NCI-H2081 (cell line): ENCODE measurements at regions not wholly inside any gene's neighbourhood (a gene's known extent, or its start where the extent isn't known, plus 50 kb on each side); places are given as distances from the start of the nearest gene placed in this dataset.
A peak's percentile ranks its signal among the peaks of the same experiment; 100 is the strongest.

Source experiments
- DNase-seq, 2 experiments: peaks; one replicate each; lab custom pipeline; 2025; lab: John Stamatoyannopoulos, UW

GRCh38 chr10:77710759-77711682, 73.4 kb upstream of the KCNMA1 start:
- DNase-seq: peak; percentile 25 to 46

GRCh38 chr10:77710081-77710551, 72.5 kb upstream of the KCNMA1 start:
- no peak for DNase-seq

- no peak for DNase-seq
Measured at GRCh38 chr10:77707570-77707969, 70.0 kb upstream of the KCNMA1 start.

GRCh38 chr10:77702166-77702565, 64.6 kb upstream of the KCNMA1 start:
- no peak for DNase-seq

GRCh38 chr10:77700086-77700485, 62.5 kb upstream of the KCNMA1 start:
- no peak for DNase-seq

- DNase-seq: no peak
Measured at GRCh38 chr10:77699080-77699645, 61.6 kb upstream of the KCNMA1 start.

GRCh38 chr10:77698267-77698931, 60.8 kb upstream of the KCNMA1 start:
- no peak for DNase-seq

GRCh38 chr10:77696584-77696983, 59.0 kb upstream of the KCNMA1 start:
- DNase-seq: no peak

GRCh38 chr10:77695186-77695585, 57.6 kb upstream of the KCNMA1 start:
- no peak for DNase-seq

GRCh38 chr10:77692782-77693181, 55.2 kb upstream of the KCNMA1 start:
- DNase-seq: no peak

GRCh38 chr10:77689339-77689738, 51.7 kb upstream of the KCNMA1 start:
- DNase-seq: no peak

- DNase-seq: no peak
Measured at GRCh38 chr10:77687621-77688020, 50.0 kb upstream of the KCNMA1 start.
